ENCODE measurements at regions not wholly inside any gene's neighbourhood (a gene's known extent, or its start where the extent isn't known, plus 50 kb on each side); places are given as distances from the start of the nearest gene placed in this dataset.

DNA sequence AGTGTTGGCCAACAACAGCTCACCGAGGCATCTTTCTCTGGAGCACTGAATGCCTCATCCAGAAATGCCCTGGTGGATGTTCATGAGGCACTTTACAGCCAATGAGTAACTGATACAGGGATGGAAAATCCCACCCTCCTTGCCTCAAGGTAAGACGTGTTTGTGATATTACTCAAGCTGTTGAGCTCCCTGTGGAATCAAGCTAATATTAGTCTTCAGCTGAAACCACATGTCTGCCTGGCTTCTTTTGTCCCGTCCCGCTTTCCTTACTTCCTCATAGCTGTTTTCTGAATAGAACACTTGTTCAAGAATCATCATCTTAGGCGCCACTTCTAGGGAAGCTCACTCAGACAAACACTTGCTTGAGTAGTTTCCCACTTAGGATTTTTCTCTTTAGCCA is 422.4 kb downstream of the INHBA start:
- Histone ChIP-seq H3K9me3 (no peaks in the 10 kb centered on the region), H3K4me3 (no peak overlapping the region), H3K27me3 (no peaks in the 10 kb centered on the region), H3K36me3 (no peaks in the 10 kb centered on the region), H3K27ac (no peak overlapping the region), H3K4me1 (no peaks in the 10 kb centered on the region)
- TF ChIP-seq, protein P1, sequence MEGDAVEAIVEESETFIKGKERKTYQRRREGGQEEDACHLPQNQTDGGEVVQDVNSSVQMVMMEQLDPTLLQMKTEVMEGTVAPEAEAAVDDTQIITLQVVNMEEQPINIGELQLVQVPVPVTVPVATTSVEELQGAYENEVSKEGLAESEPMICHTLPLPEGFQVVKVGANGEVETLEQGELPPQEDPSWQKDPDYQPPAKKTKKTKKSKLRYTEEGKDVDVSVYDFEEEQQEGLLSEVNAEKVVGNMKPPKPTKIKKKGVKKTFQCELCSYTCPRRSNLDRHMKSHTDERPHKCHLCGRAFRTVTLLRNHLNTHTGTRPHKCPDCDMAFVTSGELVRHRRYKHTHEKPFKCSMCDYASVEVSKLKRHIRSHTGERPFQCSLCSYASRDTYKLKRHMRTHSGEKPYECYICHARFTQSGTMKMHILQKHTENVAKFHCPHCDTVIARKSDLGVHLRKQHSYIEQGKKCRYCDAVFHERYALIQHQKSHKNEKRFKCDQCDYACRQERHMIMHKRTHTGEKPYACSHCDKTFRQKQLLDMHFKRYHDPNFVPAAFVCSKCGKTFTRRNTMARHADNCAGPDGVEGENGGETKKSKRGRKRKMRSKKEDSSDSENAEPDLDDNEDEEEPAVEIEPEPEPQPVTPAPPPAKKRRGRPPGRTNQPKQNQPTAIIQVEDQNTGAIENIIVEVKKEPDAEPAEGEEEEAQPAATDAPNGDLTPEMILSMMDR (IDR thresholded peaks at IDR 0.05) = no peak
- TF ChIP-seq POLR2A (IDR thresholded peaks at IDR 0.05) = no peak
- TF ChIP-seq POLR2AphosphoS5 (IDR thresholded peaks at IDR 0.05) = no peak
- DNase-seq (ENCODE audit: low spot score in 2 of 2) = no peak
- intact Hi-C loops (cut with DNase I; ENCODE audit: low total_unique reads) = no loop called here

DNA sequence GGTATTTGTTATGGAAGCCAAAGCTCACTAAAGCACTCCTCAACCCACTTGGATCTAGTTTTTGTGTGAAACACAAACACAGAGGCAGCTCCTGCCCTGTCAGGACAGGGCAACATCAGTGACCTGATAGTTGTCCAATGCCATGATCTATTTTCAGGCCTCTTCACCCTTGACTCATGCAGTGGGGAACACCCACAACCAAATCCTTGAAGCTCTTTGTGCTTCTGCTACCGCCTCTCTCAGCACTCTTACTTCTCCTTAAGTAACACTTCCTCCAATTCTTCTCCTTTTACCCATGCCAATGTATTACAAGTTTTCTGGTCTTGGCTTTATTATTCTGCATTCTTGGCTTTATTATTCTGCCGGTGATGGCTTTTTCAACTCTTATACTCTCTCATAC is 425.3 kb downstream of the INHBA start:
- Histone ChIP-seq H3K27ac (no peak overlapping the region), H3K36me3 (no peaks in the 10 kb centered on the region), H3K4me1 (no peaks in the 10 kb centered on the region), H3K4me3 (no peak overlapping the region), H3K9me3 (no peaks in the 10 kb centered on the region), H3K27me3 (no peaks in the 10 kb centered on the region)
- intact Hi-C loops (cut with DNase I; ENCODE audit: low total_unique reads) = no loop called here
- TF ChIP-seq POLR2A (IDR thresholded peaks at IDR 0.05) (no peak), POLR2AphosphoS5 (IDR thresholded peaks at IDR 0.05) (no peak)
- TF ChIP-seq, protein P1 (IDR thresholded peaks at IDR 0.05) = no peak
- DNase-seq (ENCODE audit: low spot score in 2 of 2) = no peak

DNA sequence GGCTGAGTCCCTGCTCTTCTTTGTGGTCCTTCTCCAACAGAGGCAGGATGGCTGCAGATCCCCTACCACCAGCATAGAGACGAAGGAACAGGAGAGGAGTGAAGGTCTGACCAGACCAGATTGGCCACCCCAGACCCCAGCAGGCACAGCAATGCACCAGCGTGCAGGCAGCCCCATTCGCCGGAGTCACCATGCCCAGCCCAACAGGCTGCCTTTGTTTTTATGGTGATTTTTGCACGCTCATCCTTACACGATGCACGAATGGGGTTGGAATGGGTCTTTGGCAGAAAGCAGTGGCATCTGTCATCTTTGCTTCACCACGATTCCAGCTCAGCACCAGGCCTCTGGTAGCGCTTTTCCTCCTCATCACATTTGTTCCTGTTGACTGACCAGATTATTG is 427.6 kb downstream of the INHBA start:
- DNase-seq (ENCODE audit: low spot score in 2 of 2) = no peak
- H3K36me3 ChIP-seq = no peaks in the 10 kb centered on the region
- no peaks in the 10 kb centered on the region for H3K4me1 ChIP-seq
- no peaks in the 10 kb centered on the region for H3K27me3 ChIP-seq
- no peaks in the 10 kb centered on the region for H3K9me3 ChIP-seq
- H3K27ac ChIP-seq = no peak overlapping the region
- TF ChIP-seq, protein P1 (IDR thresholded peaks at IDR 0.05) = no peak
- TF ChIP-seq POLR2AphosphoS5 (IDR thresholded peaks at IDR 0.05) (no peak), POLR2A (IDR thresholded peaks at IDR 0.05) (no peak)
- intact Hi-C loops (cut with DNase I; ENCODE audit: low total_unique reads) = no loop called here
- H3K4me3 ChIP-seq = no peak overlapping the region

DNA sequence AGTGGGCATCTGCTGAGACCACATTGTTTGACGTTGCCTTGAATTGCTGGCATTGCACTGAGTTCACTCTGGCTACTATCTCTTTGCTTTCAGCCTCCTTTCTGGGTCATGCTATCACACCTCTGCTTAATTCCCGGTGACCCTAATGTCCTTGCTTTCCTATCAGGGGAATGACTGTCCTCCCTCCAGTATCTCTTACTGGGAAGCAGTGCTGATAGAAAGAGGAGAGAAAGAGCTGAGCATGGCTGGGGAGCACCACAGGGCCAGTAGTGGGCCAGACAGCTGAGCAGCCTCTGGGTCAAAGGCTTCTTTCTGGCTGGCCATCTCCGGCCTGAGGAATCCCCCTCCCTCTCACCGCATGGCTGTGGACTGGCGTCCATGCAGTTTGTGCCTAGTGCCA is 428.7 kb downstream of the INHBA start:
- intact Hi-C loops (cut with DNase I; ENCODE audit: low total_unique reads) = loop anchor here (5.0 kb wide), 1 partner anchor 807 kb away; no protein-coding TSS in a partner anchor
- TF ChIP-seq, protein P1 (IDR thresholded peaks at IDR 0.05) = no peak
- TF ChIP-seq POLR2A (IDR thresholded peaks at IDR 0.05) = no peak
- TF ChIP-seq POLR2AphosphoS5 (IDR thresholded peaks at IDR 0.05) = no peak
- no peak for DNase-seq (ENCODE audit: low spot score in 2 of 2)
- no peak overlapping the region for H3K27ac ChIP-seq
- H3K4me1 ChIP-seq = no peaks in the 10 kb centered on the region
- H3K9me3 ChIP-seq = no peaks in the 10 kb centered on the region
- no peaks in the 10 kb centered on the region for H3K36me3 ChIP-seq
- no peaks in the 10 kb centered on the region for H3K27me3 ChIP-seq
- no peak overlapping the region for H3K4me3 ChIP-seq

DNA sequence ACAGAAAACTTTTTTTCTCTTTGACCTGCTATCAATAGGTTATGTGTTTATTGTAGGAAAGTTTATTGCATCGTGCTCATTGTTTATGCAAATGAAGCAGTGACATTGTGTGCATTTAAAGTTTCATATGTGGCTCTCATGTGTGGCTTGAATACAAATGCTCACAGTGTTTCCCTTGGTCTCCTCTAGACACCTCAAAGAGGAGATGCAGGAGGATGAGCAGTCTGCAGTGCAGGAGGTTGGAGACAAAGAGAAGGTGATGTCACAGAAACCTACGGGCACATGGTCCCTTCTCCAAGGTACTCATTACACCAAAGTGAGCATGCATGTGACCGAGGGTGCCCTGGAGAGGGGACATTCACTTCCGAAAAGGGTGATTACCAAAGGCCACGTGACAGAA is 430.2 kb downstream of the INHBA start:
- intact Hi-C loops (cut with DNase I; ENCODE audit: low total_unique reads) = loop anchor here (5.0 kb wide), 1 partner anchor 805 kb away; no protein-coding TSS in a partner anchor
- DNase-seq (ENCODE audit: low spot score in 2 of 2) = no peak

More for the DNA sequence above, 430.2 kb downstream of the INHBA start:
- Histone ChIP-seq H3K4me1 (no peaks in the 10 kb centered on the region), H3K27me3 (no peaks in the 10 kb centered on the region), H3K36me3 (no peaks in the 10 kb centered on the region), H3K9me3 (no peaks in the 10 kb centered on the region), H3K27ac (no peak overlapping the region), H3K4me3 (no peak overlapping the region)
- no peak for TF ChIP-seq POLR2A (IDR thresholded peaks at IDR 0.05)
- TF ChIP-seq, protein P1 (IDR thresholded peaks at IDR 0.05) = no peak
- no peak for TF ChIP-seq POLR2AphosphoS5 (IDR thresholded peaks at IDR 0.05)

All from breast epithelium (tissue), 4 donors.